T-helper 1 cell treated with Interleukin-12 subunit alpha and Interleukin-12 subunit beta and Interleukin-4 antibody, amounts not matched to agents 30 ng/mL and 1 ng/mL, for 36 hours (primary cell): ENCODE measurements at regions not wholly inside any gene's neighbourhood (a gene's known extent, or its start where the extent isn't known, plus 50 kb on each side); places are given as distances from the start of the nearest gene placed in this dataset.

Experiments
- intact Hi-C: fragments of 100-400 bp; cut with micrococcal nuclease; formaldehyde crosslinking; loops from one replicate; pipeline ENCODE4 v1.15.1; 2024

GRCh38 chr1:47572731-47573430 lies 135.0 kb downstream of the FOXD2 start:
- intact Hi-C loops = no loop called here

GRCh38 chr1:47574451-47575165 lies 136.8 kb downstream of the FOXD2 start:
- intact Hi-C loops = no loop called here

GRCh38 chr1:47575855-47576757 lies 138.3 kb downstream of the FOXD2 start:
- intact Hi-C loops = no loop called here

GRCh38 chr1:47576758-47577115 lies 138.9 kb downstream of the FOXD2 start:
- intact Hi-C loops = no loop called here

- intact Hi-C loops = no loop called here
Observed at GRCh38 chr1:47577303-47578025, 139.6 kb downstream of the FOXD2 start.

GRCh38 chr1:47578026-47578720 lies 140.3 kb downstream of the FOXD2 start:
- intact Hi-C loops = no loop called here

- intact Hi-C loops = no loop called here
Observed at GRCh38 chr1:47578721-47579419, 141.0 kb downstream of the FOXD2 start.

- intact Hi-C loops = no loop called here
Observed at GRCh38 chr1:47579809-47580208, 142.0 kb downstream of the FOXD2 start.

- intact Hi-C loops = no loop called here
Observed at GRCh38 chr1:47580451-47580995, 142.7 kb downstream of the FOXD2 start.

- intact Hi-C loops = no loop called here
Observed at GRCh38 chr1:47582891-47583608, 145.2 kb downstream of the FOXD2 start.

- intact Hi-C loops = no loop called here
Observed at GRCh38 chr1:47584249-47584648, 146.4 kb downstream of the FOXD2 start.

- intact Hi-C loops = no loop called here
Observed at GRCh38 chr1:47585141-47585902, 147.5 kb downstream of the FOXD2 start.

GRCh38 chr1:47587891-47588582 lies 150.2 kb downstream of the FOXD2 start:
- intact Hi-C loops = no loop called here

GRCh38 chr1:47590523-47591225 lies 152.8 kb downstream of the FOXD2 start:
- intact Hi-C loops = no loop called here

GRCh38 chr1:47591801-47592200 lies 154.0 kb downstream of the FOXD2 start:
- intact Hi-C loops = no loop called here

GRCh38 chr1:47592296-47593012 lies 154.6 kb downstream of the FOXD2 start:
- intact Hi-C loops = no loop called here
